Panc1 (cell line): ENCODE measurements at regions not wholly inside any gene's neighbourhood (a gene's known extent, or its start where the extent isn't known, plus 50 kb on each side); places are given as distances from the start of the nearest gene placed in this dataset.

Experiments
- ATAC-seq: fragments of 200-7000 bp; cut with Tn5 transposase; 2 replicates; pipeline ENCODE4 v1.9.1; 2020; ENCODE audit warnings: mild to moderate bottlenecking, moderate library complexity
- BruUV-seq: library from RNA; stranded (reverse); fragments of 400-500 nt; replicated peaks from 2 replicates; lab custom pipeline; 2021; lab: Mats Ljungman, UMichigan
- CTCF ChIA-PET: fragments of 300-600 bp; sonication (Branson Sonifier 250); formaldehyde crosslinking; loops from one replicate; lab custom pipeline; 2022; ENCODE audit warnings: antibody characterized with exemption; lab: Charles Lee
- POLR2A ChIA-PET: fragments of 300-600 bp; sonication (Branson Sonifier 250); formaldehyde crosslinking; loops from one replicate; lab custom pipeline; 2022; ENCODE audit warnings: antibody characterized with exemption; lab: Charles Lee
- DNase-seq: peaks from one replicate; pipeline ENCODE4 v3.0.0-alpha.2; 2010; ENCODE audit warnings: low read depth, low spot score
- H3K27ac ChIP-seq: 2 replicates; pipeline ENCODE4 v1.5.1; 2011; ENCODE audit warnings: mild to moderate bottlenecking, low read length, inconsistent platforms
- H3K27me3 ChIP-seq: fragments of 200-500 bp; sonication (Bioruptor generic); 2 replicates; pipeline ENCODE4 v1.6.0; 2014; ENCODE audit warnings: low read length, inconsistent platforms; ENCODE audit not compliant: control insufficient read depth, insufficient read depth
- H3K36me3 ChIP-seq: fragments of 200-500 bp; sonication (Bioruptor generic); 2 replicates; pipeline ENCODE4 v1.5.1; 2014; ENCODE audit warnings: inconsistent platforms, mild to moderate bottlenecking, low read length, moderate library complexity; ENCODE audit not compliant: control insufficient read depth, insufficient read depth
- H3K4me1 ChIP-seq: 2 replicates; pipeline ENCODE4 v1.5.1; 2011; ENCODE audit warnings: inconsistent platforms, mild to moderate bottlenecking, low read length, moderate library complexity; ENCODE audit not compliant: control insufficient read depth, insufficient read depth
- H3K4me3 ChIP-seq, 2 experiments: 2 replicates each; pipeline ENCODE4 v1.5.1; 2011 to 2012; ENCODE audit warnings: low read depth in 2 of 2, low read length in 2 of 2, mild to moderate bottlenecking in 2 of 2, inconsistent platforms in 1 of 2, moderate library complexity in 1 of 2
- H3K9me3 ChIP-seq: fragments of 200-500 bp; sonication (Bioruptor generic); 2 replicates; pipeline ENCODE4 v1.5.1; 2014; ENCODE audit warnings: low read depth, mild to moderate bottlenecking, inconsistent platforms, low read length, moderate library complexity; ENCODE audit not compliant: control insufficient read depth, insufficient read depth
- CTCF ChIP-seq: fragments of 450-650 bp; IDR thresholded peaks from 2 replicates; pipeline ENCODE4 v1.5.1; 2017; ENCODE audit warnings: mild to moderate bottlenecking
- POLR2AphosphoS5 ChIP-seq: IDR thresholded peaks from 2 replicates; pipeline ENCODE4 v1.6.1; 2012; ENCODE audit warnings: mild to moderate bottlenecking, low read depth, low read length, moderate library complexity
- SIN3A ChIP-seq: IDR thresholded peaks from 2 replicates; pipeline ENCODE4 v1.6.1; 2012; ENCODE audit warnings: low read depth, mild to moderate bottlenecking, low read length, moderate library complexity, borderline replicate concordance; ENCODE audit not compliant: insufficient read depth
- TCF7L2 ChIP-seq: IDR thresholded peaks from 2 replicates; pipeline ENCODE4 v1.6.1; 2011; ENCODE audit warnings: mild to moderate bottlenecking, low read depth, low read length, inconsistent platforms
- in situ Hi-C: cut with HindIII; loops from 2 replicates; pipeline ENCODE4 v1.10.0; 2016; ENCODE audit warnings: low sequenced_read_pairs, low pct_unique_long_range_greater_than_20kb
- intact Hi-C: fragments of 100-400 bp; cut with micrococcal nuclease; formaldehyde crosslinking; loops from one replicate; pipeline ENCODE4 v1.10.0; 2022; ENCODE audit not compliant: unreplicated experiment
- TF ChIP-seq, protein P1 (sequence below), 2 experiments: IDR thresholded peaks; 2 replicates each; pipeline ENCODE4 v1.6.1; 2011 to 2012; ENCODE audit warnings: low read depth in 2 of 2, control low read depth in 1 of 2, low read length in 1 of 2, mild to moderate bottlenecking in 1 of 2, moderate library complexity in 1 of 2; ENCODE audit not compliant: insufficient read depth in 1 of 2

DNA sequence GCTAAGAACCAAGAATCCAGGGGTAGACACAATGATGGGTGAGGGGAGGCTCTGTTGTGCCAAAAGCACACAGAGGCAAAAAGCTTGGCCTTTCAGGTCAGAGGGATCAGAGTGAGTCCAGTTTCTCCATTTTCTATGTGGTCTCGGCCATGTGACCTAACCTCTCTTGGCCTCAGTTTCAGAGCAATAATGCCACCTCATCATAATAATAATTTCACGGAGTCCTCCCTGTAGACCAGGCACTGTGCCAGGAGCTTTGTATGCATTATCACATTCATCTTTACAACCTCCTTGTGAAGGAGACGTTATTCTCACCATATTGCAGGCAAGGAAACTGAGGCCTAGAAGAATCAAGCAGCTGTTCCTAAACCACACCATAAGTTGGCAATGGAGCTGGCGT, 120.2 kb downstream of the WT1 start:
- TF ChIP-seq CTCF (no peak), SIN3A (no peak), TCF7L2 (no peak), POLR2AphosphoS5 (no peak)
- TF ChIP-seq, protein P1, sequence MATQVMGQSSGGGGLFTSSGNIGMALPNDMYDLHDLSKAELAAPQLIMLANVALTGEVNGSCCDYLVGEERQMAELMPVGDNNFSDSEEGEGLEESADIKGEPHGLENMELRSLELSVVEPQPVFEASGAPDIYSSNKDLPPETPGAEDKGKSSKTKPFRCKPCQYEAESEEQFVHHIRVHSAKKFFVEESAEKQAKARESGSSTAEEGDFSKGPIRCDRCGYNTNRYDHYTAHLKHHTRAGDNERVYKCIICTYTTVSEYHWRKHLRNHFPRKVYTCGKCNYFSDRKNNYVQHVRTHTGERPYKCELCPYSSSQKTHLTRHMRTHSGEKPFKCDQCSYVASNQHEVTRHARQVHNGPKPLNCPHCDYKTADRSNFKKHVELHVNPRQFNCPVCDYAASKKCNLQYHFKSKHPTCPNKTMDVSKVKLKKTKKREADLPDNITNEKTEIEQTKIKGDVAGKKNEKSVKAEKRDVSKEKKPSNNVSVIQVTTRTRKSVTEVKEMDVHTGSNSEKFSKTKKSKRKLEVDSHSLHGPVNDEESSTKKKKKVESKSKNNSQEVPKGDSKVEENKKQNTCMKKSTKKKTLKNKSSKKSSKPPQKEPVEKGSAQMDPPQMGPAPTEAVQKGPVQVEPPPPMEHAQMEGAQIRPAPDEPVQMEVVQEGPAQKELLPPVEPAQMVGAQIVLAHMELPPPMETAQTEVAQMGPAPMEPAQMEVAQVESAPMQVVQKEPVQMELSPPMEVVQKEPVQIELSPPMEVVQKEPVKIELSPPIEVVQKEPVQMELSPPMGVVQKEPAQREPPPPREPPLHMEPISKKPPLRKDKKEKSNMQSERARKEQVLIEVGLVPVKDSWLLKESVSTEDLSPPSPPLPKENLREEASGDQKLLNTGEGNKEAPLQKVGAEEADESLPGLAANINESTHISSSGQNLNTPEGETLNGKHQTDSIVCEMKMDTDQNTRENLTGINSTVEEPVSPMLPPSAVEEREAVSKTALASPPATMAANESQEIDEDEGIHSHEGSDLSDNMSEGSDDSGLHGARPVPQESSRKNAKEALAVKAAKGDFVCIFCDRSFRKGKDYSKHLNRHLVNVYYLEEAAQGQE (IDR thresholded peaks at IDR 0.05; ENCODE audit: insufficient read depth in 1 of 2, low read depth in 2 of 2, low read length in 1 of 2) = no peak
- Histone ChIP-seq H3K27me3 (peaks cover 3% of the 10 kb centered on the region; the same call in 1 of the 2 replicates), H3K4me3 (no peak overlapping the region), H3K9me3 (no peaks in the 10 kb centered on the region), H3K27ac (no peak overlapping the region), H3K4me1 (peaks cover 18% of the 10 kb centered on the region), H3K36me3 (no peaks in the 10 kb centered on the region)
- ChIA-PET CTCF (no interaction called here), POLR2A (no interaction called here)
- intact Hi-C loops (no loop called here), in situ Hi-C loops (no loop called here)
- ATAC-seq (no peak), DNase-seq (no peak)
- no TSS peak for BruUV-seq

- no TSS peak for BruUV-seq
- intact Hi-C loops = no loop called here
- no peak for TF ChIP-seq POLR2AphosphoS5
- TF ChIP-seq, protein P1 (IDR thresholded peaks at IDR 0.05; ENCODE audit: insufficient read depth in 1 of 2, low read depth in 2 of 2, low read length in 1 of 2) = no peak
- TF ChIP-seq SIN3A = no peak
- TF ChIP-seq CTCF = no peak
- no peak for TF ChIP-seq TCF7L2
- H3K4me1 ChIP-seq = peaks cover 15% of the 10 kb centered on the region
- ChIA-PET POLR2A (no interaction called here), CTCF (no interaction called here)
- peaks cover 3% of the 10 kb centered on the region; the same call in 1 of the 2 replicates for H3K27me3 ChIP-seq
- no peaks in the 10 kb centered on the region for H3K9me3 ChIP-seq
- no peak overlapping the region for H3K27ac ChIP-seq
- H3K4me3 ChIP-seq = no peak overlapping the region
- H3K36me3 ChIP-seq = no peaks in the 10 kb centered on the region
- ATAC-seq = no peak
- DNase-seq = no peak
- in situ Hi-C loops = no loop called here
These were observed 119.1 kb downstream of the WT1 start for GRCh38 chr11:32316232-32316631.
